ENCODE measurements at regions not wholly inside any gene's neighbourhood (a gene's known extent, or its start where the extent isn't known, plus 50 kb on each side); places are given as distances from the start of the nearest gene placed in this dataset.
A peak's percentile ranks its signal among the peaks of the same experiment; 100 is the strongest.

DNA sequence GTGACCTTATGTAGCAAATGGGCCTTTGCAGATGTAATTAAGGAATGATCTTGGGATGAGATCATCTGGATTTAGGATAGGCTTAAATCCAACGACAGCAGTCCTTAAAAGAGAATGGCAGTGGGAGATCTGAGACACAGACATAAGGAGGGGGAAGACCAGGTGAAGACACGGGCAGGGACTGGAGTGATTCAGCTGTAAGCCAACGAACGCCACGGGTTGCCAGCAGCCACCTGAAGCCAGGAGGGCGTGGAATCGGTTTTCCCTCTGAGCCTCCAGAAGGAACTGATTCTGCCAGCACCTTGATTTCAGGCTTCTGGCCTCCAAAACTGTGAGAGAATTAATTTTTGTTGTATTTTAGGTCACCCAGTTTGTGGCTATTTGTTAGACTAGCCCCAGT, 218.6 kb upstream of the ANKRD55 start:
- no peak for DNase-seq

DNA sequence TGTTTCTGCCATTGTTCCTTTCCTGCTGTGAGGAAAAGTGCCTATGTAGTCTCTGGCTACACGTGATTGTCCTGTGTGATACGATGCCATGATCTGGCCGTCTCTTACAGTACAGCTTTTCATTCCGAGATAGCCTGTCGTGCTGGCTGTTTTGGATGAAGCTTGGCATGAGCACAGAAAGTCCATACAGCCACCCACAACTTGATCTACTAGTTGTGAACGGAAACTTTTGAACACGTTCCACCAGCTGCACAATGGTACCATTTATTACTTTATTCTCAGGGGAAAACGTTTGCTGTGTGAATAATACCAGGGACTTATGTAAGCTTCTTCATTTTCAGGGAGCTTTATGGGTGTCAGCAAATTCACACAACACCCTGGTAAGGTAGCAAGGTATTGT, 217.6 kb upstream of the ANKRD55 start:
- DNase-seq: no peak

DNA sequence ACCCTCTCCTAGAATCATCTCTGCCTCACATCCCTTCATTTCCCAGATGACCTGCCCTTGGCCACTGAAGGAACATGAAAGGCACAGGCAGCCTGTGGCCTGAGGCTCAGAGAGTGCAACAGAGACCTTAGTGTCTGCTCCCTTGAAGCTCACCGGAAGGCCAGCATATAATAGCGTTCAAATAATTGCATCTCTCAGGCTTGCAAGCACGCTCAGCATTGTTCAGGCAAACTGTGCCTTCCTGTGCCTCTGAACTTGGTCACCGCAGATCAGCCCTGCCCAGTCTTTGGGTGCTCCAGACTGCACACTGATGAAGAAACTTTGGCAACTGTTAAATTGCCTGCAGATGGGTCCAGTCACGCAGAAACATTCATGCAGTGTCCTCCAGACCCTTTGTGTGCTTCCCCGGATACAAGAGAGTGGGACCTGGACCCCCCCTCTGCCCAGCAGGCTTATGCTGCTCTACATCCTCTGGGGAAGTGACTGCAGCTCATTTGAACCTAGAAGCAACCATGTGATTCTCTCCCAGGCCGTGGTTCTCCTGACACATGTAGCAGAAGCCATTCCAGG, 216.0 kb upstream of the ANKRD55 start:
- DNase-seq: no peak

DNA sequence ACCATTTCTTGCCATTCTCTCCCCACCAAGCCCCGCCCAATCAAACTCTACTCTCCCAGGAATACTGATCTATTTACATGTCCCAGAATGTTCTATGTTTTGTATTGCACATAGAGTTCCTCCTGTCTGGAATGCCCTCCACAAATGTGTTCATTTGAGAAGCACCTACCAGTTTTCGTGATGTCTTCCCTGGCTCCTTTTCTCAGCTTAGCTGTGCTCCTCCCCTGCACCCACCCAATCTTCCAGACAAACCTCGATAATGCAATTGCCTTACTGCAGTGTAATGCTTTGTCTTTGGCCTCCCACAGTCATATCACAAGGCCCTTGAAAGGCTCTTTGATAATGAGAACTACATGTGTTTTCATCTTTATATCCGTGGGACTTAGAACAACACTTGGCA, 214.5 kb upstream of the ANKRD55 start:
- DNase-seq: no peak

DNA sequence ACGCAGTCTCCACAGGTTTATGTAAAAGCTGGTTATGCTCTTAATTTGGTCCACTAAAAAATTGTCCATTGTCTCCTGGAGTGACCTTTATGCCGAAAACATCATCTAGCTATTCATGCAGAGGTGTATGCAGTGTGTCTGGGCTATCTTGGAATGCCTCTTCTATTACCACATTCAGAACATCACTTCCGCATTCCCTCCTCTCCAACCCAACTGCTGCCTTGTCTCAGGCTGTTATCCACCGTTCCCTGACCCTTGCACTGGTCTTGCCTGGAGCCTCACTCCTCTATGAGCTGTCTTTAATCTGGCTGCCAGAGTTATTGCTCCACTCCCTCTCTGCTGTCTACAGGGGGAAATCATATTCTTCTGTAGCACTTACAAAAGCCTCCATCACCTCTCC, 214.1 kb upstream of the ANKRD55 start:
- DNase-seq: no peak

DNA sequence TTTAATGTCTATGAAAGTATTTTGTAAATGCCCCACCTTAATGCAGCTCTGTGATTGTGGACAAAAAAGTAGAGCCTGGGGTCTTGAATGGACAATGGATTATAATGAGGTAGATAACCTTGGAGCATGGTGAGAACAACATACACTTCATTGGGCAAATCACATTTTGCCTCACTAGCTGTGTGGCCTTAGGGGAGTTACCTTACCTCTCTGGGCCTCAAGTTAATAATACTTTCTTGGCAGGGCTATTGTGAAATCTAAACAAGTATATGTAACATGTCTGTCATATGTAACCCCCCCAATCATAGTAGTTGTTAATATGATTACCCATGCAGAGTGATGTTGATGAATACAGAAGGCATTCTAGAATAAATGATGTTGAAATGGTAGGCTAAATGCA, 213.6 kb upstream of the ANKRD55 start:
- DNase-seq: no peak

DNA sequence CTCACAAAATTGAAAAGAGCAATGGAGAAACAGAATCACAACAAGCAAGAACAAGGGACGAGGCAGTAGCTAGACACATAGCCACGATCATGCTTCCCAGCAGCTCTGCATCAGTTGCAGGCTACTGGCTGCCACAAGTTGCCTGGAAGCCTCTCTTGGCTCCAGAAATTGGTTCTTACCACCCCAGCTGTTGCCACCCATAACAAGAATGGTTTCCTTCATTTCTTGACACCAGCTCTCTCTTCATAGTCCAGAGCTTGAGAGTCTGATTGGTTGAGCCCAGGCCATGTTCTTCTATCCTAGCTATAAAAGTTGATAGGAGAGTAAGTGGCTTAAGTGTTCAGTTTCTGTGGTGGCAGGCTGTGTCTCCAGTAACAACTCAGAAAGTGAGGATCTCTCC, 210.7 kb upstream of the ANKRD55 start:
- DNase-seq: no peak

DNA sequence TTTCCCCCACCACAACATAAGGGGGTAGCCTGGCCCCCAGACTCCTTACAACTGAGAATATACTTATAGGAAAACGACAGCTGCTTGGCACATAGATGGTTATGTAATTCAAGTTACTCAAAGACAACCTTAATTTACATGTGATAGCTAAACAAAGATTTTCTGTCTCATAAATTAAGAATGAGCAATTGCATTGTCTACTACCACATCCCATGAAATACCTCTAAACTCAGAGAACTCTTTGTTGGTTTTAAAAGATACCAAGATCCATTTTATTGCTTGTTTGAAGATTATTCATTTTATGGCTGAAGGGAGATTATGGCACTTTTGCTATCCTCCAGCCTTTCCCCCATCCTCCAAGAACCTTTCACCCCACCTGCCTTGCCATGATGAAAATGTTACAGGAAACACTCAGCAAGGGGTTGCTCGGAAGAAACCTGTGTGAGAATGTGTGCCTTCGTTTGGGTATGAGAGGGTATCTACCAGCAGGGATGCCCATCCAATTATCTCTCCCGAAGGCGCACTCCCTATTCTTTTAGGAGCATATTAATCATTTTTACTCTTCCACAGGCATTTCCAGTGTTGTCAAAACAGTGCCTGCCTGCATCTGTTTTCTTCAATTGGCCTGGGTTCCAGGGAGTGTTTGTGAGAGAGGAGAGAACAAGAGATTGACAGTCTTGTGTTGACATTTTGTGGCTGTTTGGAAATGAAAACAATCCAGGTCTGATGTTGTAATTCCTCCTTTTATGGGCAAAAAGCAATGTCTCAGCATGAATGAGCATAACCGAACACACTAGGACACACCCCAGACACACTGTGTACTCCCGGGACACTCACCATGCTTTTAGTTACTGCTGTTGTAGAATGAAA, 208.0 kb upstream of the ANKRD55 start:
- no peak for DNase-seq

DNA sequence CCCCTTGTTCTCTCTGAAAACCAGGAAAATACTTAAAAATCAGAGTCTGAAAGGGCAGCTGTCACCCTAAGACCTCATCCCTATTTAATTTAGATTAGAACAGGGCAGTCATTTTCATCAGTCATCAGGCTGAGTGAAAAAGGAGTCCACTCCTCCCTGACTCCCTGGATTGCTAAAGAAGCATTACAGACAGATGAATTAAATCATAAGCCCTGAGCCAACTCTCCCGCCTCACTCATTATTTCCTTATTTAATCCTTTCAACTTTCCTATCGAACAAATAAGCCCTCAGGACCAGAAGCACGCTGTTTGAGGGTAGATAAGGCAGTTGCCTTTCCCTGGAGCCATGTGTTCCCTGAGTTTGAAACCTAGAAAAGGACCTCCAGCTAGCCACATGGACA, 201.9 kb upstream of the ANKRD55 start:
- no peak for DNase-seq

DNA sequence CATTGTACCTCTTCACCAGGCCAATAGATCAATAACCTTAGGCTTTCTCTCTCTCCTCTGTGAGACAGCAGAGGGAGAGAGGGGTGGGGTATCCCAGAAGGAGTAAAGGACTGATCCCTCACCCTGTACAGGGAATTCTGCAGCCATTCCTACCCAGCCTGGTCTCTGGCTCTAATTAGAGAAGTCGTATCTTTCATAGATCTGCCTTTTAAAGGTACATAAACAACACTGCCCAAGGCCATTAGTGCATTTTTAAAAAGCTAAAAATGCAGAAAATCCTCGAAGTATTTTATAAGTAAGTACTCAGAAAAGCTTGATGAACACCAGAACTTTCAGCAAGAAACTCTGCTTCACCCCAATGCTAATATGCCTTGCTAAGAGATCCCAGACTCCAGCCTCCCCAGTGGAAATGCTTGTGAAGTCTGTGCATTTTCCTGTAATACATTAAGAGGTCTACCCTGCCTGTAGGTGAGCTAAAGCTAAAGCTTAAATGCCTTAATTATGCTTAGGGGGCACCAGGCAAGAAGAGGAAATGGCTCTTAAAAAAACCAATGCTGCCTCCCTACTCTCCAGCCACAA, 200.0 kb upstream of the ANKRD55 start:
- DNase-seq: no peak

DNA sequence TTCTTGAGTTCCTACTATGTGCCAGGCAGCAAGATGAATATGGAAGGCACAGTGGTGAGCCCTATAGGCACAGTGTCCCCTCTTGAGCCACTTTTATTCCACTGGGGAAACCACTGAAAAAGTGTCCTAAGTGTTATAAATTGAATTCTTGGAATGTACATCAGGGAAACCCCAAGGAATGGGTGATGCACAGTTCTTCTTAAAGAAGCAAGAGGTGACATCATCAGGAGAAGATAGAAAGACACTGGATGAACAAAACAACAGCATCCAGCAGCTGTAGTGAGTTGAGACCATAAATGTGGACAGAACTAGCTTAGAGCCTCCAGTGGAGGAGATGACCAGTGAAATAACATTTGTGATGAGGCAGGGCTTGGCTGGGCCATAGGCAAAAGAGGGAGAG, 199.2 kb upstream of the ANKRD55 start:
- DNase-seq: no peak

DNA sequence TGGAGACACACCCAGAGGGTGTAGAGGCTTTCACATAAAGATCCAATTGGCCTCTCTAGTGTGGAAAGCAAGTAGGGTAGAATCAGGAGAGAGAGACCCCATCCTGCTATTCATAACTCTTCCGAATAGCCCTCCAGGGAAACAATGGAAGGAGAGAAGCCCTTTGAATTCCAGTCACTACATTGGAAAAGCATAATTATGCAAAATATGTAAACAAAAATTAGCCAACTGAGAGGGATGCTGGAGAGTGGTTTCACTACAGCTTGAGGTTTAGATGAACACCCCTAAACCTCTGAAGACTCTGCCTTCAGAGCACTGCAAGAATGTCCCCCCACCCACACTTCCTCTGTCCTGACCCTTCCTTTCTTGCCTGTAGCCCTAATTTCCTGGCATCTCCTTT, 197.3 kb upstream of the ANKRD55 start:
- DNase-seq: no peak

DNA sequence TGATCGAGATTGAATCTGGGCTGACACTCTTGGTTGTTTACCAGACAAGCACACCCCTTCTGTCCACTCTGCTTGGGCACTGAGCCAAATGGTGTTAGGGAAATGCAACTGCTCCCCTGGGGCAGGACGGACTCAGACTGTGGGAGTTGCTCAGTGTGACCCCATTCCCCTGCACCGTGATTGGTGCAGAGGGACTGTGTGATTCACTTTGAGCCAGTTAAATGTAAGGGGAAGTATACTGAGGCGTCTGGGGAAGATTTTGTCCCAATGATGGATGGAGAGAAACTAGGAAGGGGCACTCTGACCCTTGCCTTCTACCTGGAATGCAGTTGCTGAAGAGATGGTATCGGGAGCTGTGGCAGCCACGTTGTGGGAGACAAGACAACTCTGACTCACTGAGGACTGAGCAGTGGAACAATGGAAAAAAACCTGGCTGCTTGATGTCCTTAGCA, 196.0 kb upstream of the ANKRD55 start:
- DNase-seq: peak; percentile 18

DNA sequence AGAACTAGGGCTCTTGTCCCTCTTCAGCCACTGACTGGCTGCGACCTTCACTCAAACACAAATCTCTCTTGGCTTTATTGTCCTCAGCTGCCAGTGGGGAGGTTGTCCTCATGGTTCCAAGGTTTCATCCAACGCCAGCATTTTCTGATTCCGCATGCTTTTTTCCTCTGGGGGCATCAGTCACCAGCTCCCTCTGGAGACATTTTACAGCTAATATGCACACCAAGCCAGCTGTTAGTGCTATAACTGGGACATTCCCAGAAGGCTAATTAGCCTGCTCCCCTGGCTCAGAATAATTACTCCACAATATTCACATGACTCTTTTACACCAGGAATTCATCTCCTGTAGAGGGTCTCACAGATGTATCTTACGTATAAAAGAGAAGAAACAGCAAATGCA, 193.6 kb upstream of the ANKRD55 start:
- no peak for DNase-seq

DNA sequence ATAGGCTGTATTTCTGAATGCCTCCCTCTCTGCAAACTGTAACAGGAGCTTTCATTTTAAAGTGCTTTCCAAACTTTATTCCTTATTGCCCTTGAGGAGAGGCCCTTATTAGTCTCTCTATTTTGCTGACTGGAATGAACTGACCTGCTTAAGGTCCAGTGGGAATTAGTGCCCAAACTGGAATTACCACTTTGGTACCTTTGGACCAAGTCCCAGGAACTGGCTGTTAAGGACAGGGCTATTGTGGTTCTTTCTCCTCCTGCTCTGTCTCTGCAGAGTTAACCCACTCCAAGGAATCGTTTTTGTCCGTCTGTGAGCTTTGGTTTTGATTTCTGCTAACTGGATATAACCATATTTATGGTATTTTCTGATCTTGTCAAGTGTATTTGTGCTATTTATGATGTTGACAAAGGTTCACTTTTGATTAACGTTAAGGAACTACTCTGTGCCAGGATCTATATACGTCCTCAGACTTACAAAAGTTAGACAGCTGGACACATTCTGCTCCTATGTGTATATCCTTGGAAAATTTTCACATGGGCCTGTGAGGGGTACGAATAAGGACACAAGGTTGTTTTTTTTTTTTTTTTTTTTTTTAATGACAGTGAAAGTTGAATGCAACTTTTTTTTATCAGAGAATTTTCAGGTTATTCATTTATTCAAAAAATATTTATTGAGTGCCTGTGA, 189.1 kb upstream of the ANKRD55 start:
- DNase-seq: no peak

DNA sequence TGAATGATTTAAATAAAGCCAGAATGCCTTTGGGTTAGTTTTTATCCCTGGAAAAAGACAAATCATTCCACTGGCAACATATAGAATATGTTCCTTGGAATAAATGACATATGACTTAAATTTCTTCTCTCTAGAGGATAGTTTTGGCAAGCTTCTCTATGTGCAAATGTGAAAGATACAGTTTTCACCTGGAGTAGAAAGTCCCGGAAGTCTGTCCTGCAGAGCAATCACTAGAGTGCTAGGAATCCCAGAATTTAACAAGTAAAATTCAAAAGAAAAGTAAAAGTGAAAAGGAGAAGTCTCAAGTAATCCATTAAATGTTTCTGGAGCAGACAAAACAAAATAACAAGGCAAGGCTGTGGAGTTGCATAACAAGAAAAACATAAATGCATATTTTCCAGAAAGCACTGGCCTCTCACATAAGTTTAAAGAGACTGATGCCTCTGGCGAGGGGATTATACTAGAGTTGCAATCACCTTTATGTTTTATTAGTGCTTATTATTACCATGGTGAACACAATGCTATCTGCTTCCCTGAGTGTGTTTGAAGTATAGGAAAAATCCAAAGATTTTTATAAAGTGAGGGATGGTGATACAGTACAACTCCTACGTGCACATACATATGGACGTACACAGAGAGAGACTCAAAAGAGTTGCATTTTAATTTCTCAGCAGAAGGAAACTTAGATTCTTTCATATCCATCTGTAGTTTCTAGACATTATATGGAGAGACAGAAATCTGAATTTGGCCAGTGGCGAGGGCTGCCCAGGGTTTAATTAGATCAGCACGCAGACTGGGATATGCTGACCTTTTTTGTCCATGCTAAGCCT, 188.3 kb upstream of the ANKRD55 start:
- no peak for DNase-seq

DNA sequence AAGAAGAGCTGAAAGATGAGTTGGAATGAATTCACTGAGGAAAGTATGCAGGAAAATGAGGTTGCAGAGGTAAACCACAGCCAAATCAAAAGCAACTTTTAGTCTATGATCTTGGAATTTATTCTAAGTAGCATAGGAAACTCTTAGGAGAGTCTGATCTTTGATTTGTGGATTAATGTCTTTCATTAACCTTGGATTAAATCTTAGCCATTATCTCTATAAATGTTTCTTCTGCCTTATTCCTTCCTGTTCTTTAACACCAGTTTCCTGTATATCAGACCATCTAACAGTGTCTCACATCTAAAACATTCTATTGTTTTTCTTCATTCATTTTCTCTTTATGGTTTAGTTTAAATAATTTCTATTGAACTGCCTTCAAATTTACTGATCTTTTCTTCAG, 187.2 kb upstream of the ANKRD55 start:
- no peak for DNase-seq

DNA sequence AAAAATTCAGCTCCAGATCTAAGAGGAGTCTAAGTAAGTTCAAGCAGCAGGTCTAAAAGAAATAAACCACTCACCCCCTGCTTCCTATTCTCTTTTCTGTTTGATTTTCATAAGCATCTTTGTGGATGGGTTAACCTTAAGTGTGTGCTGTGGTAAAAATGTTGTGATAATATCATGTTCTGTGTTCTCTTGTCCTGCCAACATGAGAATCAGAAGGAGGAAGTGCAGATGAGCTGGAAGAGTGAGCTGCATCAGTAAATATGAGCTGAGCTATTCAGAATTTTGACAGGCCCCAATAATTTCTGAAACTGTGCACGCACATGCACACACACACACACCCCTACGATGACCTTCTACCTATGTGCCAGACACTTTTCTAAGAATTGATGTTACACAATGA, 186.5 kb upstream of the ANKRD55 start:
- DNase-seq: no peak

DNA sequence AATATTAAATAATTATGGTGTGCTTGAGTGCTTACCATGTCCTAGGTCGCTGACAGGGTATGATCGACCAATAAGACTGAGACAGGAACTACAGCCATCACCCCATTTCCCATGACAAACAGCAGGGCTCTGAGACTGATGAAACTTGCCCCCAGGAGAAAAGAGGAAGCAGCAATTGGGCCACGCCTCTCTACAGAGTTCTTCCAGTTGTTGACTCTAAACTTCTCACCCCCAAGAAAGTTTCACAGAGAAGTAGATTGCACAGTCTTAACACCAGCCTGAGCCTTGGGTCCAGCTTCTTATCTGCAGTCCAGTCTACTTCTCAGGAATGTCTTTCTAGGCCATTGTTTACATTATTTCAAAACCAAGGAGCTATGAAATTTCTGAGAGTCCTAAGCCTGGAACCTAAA, 182.2 kb upstream of the ANKRD55 start:
- no peak for DNase-seq

DNA sequence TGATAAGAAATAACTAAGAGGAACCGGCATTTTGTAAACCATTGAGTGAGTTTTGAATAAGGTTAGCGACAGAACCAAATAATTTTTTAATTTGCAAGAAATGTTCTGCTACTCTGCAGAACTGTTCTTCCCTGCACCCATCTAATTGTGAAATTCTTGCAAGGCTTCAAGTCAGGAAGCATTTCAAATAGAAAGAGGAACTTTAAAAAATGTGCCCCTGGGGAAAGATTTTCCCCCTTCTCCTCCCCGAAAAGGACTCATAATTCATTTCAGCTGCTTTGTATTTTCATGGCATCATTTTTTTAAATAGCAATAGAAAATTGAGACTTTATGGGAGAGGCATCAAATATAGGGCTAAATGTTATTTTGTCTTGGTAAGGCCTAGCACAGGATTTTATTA, 180.9 kb upstream of the ANKRD55 start:
- DNase-seq: no peak

DNA sequence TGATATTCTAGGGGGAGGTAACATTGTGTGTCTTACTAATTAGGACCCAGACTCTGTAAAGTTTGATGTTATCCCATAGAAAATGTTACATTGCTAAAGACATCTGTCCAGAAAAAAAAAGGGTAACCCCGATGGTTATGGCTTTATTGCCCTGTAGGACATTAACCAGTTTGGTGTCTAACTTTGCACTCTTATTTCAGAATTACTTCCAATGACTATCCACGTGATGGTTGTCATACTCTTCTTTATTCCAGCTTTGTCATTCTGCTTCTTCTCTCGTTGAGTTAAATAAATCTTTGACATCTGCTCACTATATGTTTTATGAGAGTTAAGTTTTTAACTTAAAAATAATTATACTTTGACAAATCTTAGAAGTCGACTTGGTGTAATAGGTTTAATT, 180.4 kb upstream of the ANKRD55 start:
- DNase-seq: no peak

DNA sequence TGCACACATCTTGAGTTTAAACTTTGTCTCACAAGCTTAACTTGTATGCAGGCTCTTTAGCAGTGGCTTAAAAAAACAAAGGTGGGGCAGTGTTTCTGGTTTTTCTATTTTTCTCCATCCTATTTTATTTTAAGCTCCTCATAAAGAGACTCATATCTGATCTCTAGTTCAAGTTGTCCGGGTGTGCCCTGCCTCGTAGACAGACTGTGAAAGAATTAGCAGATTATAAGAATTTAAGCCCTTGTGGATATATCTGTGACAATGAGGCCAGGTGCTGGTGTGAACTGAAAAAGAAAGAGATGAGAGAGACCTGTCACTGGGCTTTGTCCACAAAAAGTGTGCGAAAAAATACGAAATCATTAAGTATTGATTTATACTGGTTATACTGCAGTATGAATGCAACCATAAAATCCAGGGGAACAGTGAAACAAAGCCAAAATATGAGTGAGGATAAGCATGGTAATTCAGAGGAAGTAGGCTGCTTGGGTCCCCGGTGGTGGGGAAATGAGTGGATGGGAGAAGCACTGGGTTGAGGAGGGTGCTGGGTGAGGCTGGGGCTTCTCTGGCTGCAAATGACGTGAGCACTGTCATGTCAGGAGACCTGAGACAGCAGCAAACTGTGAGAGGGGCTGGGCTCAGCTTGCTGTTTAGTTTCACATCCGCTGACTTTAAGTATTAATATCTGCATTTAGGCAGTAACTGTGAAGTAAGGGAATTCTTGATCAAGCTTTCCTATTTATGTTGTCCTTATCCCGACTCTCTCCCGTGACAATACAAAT, 179.7 kb upstream of the ANKRD55 start:
- no peak for DNase-seq
